Astrocyte (in vitro differentiated cells and primary cell): ENCODE measurements at regions not wholly inside any gene's neighbourhood (a gene's known extent, or its start where the extent isn't known, plus 50 kb on each side); places are given as distances from the start of the nearest gene placed in this dataset.
A peak's percentile ranks its signal among the peaks of the same experiment; 100 is the strongest.

Experiments
- DNase-seq: peaks from one replicate; pipeline ENCODE4 v3.0.0-alpha.2; 2010; ENCODE audit warnings: low read depth
- FAIRE-seq: peaks from 2 replicates; lab custom pipeline; 2011; peaks lifted over from hg19 to GRCh38; lab: Jason Lieb, UNC
- H2AFZ ChIP-seq: 2 replicates; pipeline ENCODE4 v1.6.0; 2012; ENCODE audit warnings: low read depth, low read length, inconsistent platforms
- H3K27ac ChIP-seq: 2 replicates; pipeline ENCODE4 v1.5.1; 2011; ENCODE audit warnings: low read depth, low read length, inconsistent platforms
- H3K27me3 ChIP-seq: 2 replicates; pipeline ENCODE4 v1.6.0; 2011; ENCODE audit warnings: low read length, inconsistent platforms; ENCODE audit not compliant: insufficient read depth
- H3K36me3 ChIP-seq: 2 replicates; pipeline ENCODE4 v1.5.1; 2011; ENCODE audit warnings: low read length, inconsistent platforms; ENCODE audit not compliant: insufficient read depth
- H3K4me1 ChIP-seq: 2 replicates; pipeline ENCODE4 v1.5.1; 2011; ENCODE audit warnings: low read length, inconsistent platforms; ENCODE audit not compliant: insufficient read depth
- H3K4me2 ChIP-seq: 2 replicates; pipeline ENCODE4 v1.6.0; 2012; ENCODE audit warnings: low read length, inconsistent platforms
- H3K4me3 ChIP-seq: 2 replicates; pipeline ENCODE4 v1.5.1; 2011; ENCODE audit warnings: low read depth, mild to moderate bottlenecking, low read length, inconsistent platforms; ENCODE audit not compliant: insufficient read depth
- H3K79me2 ChIP-seq: 2 replicates; pipeline ENCODE4 v1.6.0; 2012; ENCODE audit warnings: mild to moderate bottlenecking, low read length, inconsistent platforms; ENCODE audit not compliant: insufficient read depth
- H3K9ac ChIP-seq: 2 replicates; pipeline ENCODE4 v1.6.0; 2012; ENCODE audit warnings: mild to moderate bottlenecking, low read length, inconsistent platforms
- H3K9me3 ChIP-seq: 2 replicates; pipeline ENCODE4 v1.5.1; 2012; ENCODE audit warnings: low read depth, mild to moderate bottlenecking, low read length, inconsistent platforms; ENCODE audit not compliant: insufficient read depth
- H4K20me1 ChIP-seq: 2 replicates; pipeline ENCODE4 v1.6.0; 2012; ENCODE audit warnings: low read length, inconsistent platforms; ENCODE audit not compliant: insufficient read depth
- H3K27ac Mint-ChIP-seq: one replicate; pipeline ENCODE4 v1.8.0; 2021; ENCODE audit warnings: mild to moderate bottlenecking, mixed read lengths; ENCODE audit not compliant: unreplicated experiment
- H3K27me3 Mint-ChIP-seq: one replicate; pipeline ENCODE4 v1.8.0; 2021; ENCODE audit warnings: low read depth, mixed read lengths; ENCODE audit not compliant: unreplicated experiment
- H3K36me3 Mint-ChIP-seq: one replicate; pipeline ENCODE4 v1.8.0; 2021; ENCODE audit warnings: low read depth, mixed read lengths; ENCODE audit not compliant: unreplicated experiment
- H3K4me1 Mint-ChIP-seq: one replicate; pipeline ENCODE4 v1.8.0; 2021; ENCODE audit warnings: low read depth, mixed read lengths; ENCODE audit not compliant: unreplicated experiment
- H3K4me3 Mint-ChIP-seq: one replicate; pipeline ENCODE4 v1.8.0; 2021; ENCODE audit warnings: mild to moderate bottlenecking, moderate library complexity, mixed read lengths; ENCODE audit not compliant: unreplicated experiment
- H3K9me3 Mint-ChIP-seq: one replicate; pipeline ENCODE4 v1.8.0; 2021; ENCODE audit warnings: mild to moderate bottlenecking, mixed read lengths; ENCODE audit not compliant: unreplicated experiment
- CTCF ChIP-seq: IDR thresholded peaks from 2 replicates; pipeline ENCODE4 v1.5.1; 2011; ENCODE audit warnings: low read depth, mild to moderate bottlenecking, inconsistent platforms, low read length, moderate library complexity; ENCODE audit not compliant: insufficient read depth
- EZH2 ChIP-seq: IDR thresholded peaks from 2 replicates; pipeline ENCODE4 v1.6.1; 2012; ENCODE audit warnings: mild to moderate bottlenecking, low read length, inconsistent platforms; ENCODE audit not compliant: insufficient read depth

GRCh38 chr5:130712324-130712723 is 452.7 kb downstream of the HINT1 start:
- Mint-ChIP-seq H3K27ac (no peak overlapping the region), H3K27me3 (no peaks in the 10 kb centered on the region)
- H3K36me3 ChIP-seq = no peaks in the 10 kb centered on the region

GRCh38 chr5:130710596-130710995 is 454.5 kb downstream of the HINT1 start:
- TF ChIP-seq CTCF (no peak), EZH2 (no peak)
- Histone ChIP-seq H3K27me3 (no peaks in the 10 kb centered on the region), H3K9ac (peak overlapping the region; percentile 47), H3K36me3 (no peaks in the 10 kb centered on the region), H3K4me3 (no peak overlapping the region), H3K79me2 (no peaks in the 10 kb centered on the region), H2AFZ (peak overlapping the region; percentile 58), H3K9me3 (no peaks in the 10 kb centered on the region), H3K27ac (peak overlapping the region; percentile 88), H4K20me1 (no peaks in the 10 kb centered on the region), H3K4me2 (peak overlapping the region; percentile 60), H3K4me1 (peaks cover 13% of the 10 kb centered on the region)
- peak; percentile 82 for DNase-seq
- H3K27ac Mint-ChIP-seq = peak overlapping the region; percentile 5
- no peaks in the 10 kb centered on the region for H3K27me3 Mint-ChIP-seq
- H3K36me3 Mint-ChIP-seq = no peaks in the 10 kb centered on the region
- H3K4me3 Mint-ChIP-seq = no peak overlapping the region
- H3K4me1 Mint-ChIP-seq = peaks cover 33% of the 10 kb centered on the region
- peaks cover 1% of the 10 kb centered on the region for H3K9me3 Mint-ChIP-seq
- no peak for FAIRE-seq

More at GRCh38 chr5:130712324-130712723, 452.7 kb downstream of the HINT1 start:
- no peaks in the 10 kb centered on the region for H3K9me3 ChIP-seq
- H3K9ac ChIP-seq = no peak overlapping the region
- peaks cover 13% of the 10 kb centered on the region for H3K4me1 ChIP-seq
- no peaks in the 10 kb centered on the region for H3K27me3 ChIP-seq
- no peak for TF ChIP-seq EZH2
- no peak overlapping the region for H3K4me3 ChIP-seq
- no peaks in the 10 kb centered on the region for H3K79me2 ChIP-seq
- FAIRE-seq (no peak), DNase-seq (no peak)
- Mint-ChIP-seq H3K4me1 (peaks cover 37% of the 10 kb centered on the region), H3K4me3 (no peak overlapping the region), H3K9me3 (peaks cover 3% of the 10 kb centered on the region), H3K36me3 (no peaks in the 10 kb centered on the region)
- H3K4me2 ChIP-seq = no peak overlapping the region
- H4K20me1 ChIP-seq = no peaks in the 10 kb centered on the region
- no peak overlapping the region for H2AFZ ChIP-seq
- H3K27ac ChIP-seq = no peak overlapping the region

GRCh38 chr5:130708754-130709153 is 456.3 kb downstream of the HINT1 start:
- H3K36me3 Mint-ChIP-seq = no peaks in the 10 kb centered on the region
- Histone ChIP-seq H3K9me3 (no peaks in the 10 kb centered on the region), H3K4me2 (peak overlapping the region; percentile 33), H3K36me3 (no peaks in the 10 kb centered on the region), H3K4me1 (peaks cover 13% of the 10 kb centered on the region), H2AFZ (no peak overlapping the region), H3K27me3 (no peaks in the 10 kb centered on the region), H3K27ac (peak overlapping the region; percentile 24), H4K20me1 (no peaks in the 10 kb centered on the region), H3K79me2 (no peaks in the 10 kb centered on the region), H3K4me3 (no peak overlapping the region), H3K9ac (no peak overlapping the region)
- FAIRE-seq (no peak), DNase-seq (peak; percentile 20)
- no peak for TF ChIP-seq CTCF
- TF ChIP-seq EZH2 = no peak
- H3K9me3 Mint-ChIP-seq = peaks cover 5% of the 10 kb centered on the region
- H3K4me1 Mint-ChIP-seq = peaks cover 31% of the 10 kb centered on the region
- peak overlapping the region; percentile 91 for H3K27ac Mint-ChIP-seq
- no peak overlapping the region for H3K4me3 Mint-ChIP-seq
- H3K27me3 Mint-ChIP-seq = no peaks in the 10 kb centered on the region
